ENCODE measurements at regions not wholly inside any gene's neighbourhood (a gene's known extent, or its start where the extent isn't known, plus 50 kb on each side); places are given as distances from the start of the nearest gene placed in this dataset.

DNA sequence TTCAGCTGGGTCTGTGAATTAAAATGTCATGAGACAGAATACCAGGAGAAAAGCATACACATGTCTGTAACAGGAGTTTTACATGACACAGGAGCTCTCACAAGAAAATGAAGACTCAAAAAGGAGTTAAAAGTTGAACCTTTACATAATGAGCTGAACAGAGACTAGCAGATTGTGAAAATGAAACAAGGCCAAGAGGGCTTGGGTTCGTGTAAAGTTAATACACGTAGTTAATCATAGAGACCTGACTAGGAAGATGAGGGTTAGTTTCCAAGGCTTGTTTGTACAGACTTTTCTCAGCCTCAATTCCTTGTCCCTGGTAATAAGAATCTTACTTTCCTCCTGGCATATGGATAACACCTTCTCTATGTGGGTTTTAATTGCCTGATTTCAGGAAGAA lies 1294.0 kb downstream of the MAT2B start:
- no peak for TF ChIP-seq CTCF (IDR thresholded peaks at IDR 0.05; ENCODE audit: low read depth, low read length)
- no peaks in the 10 kb centered on the region for H3K9me3 ChIP-seq (ENCODE audit: low read depth)
- no peaks in the 10 kb centered on the region for H3K36me3 ChIP-seq
- no peak for DNase-seq (ENCODE audit: low read depth in 1 of 2, low spot score in 1 of 2)
- no peaks in the 10 kb centered on the region for H3K4me1 ChIP-seq (ENCODE audit: low read depth)
- H3K27me3 ChIP-seq, result no peaks in the 10 kb centered on the region
- H3K27ac ChIP-seq, result no peak overlapping the region
- no peak overlapping the region for H3K4me3 ChIP-seq

DNA sequence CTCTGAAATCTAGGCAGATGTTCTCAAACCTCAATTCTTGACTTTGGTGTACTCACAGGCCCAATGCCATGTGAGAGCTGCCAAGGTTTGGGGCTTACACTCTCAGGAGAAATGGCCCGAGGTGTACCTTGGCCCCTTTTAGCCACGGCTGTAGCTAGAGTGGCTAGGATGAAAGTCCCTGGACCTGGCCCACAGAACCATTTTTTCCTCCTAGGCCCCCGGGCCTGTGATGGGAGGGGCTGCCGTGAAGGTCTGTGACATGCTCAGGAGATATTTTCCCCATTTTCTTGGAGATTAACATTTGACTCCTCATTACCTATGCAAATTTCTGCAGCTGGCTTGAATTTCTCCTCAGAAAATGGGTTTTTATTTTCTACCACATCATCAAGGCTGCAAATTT lies 1296.5 kb downstream of the MAT2B start:
- Histone ChIP-seq H3K9me3 (ENCODE audit: low read depth) (no peaks in the 10 kb centered on the region), H3K27ac (no peak overlapping the region), H3K4me3 (no peak overlapping the region), H3K27me3 (no peaks in the 10 kb centered on the region), H3K4me1 (ENCODE audit: low read depth) (no peaks in the 10 kb centered on the region), H3K36me3 (no peaks in the 10 kb centered on the region)
- no peak for TF ChIP-seq CTCF (IDR thresholded peaks at IDR 0.05; ENCODE audit: low read depth, low read length)
- no peak for DNase-seq (ENCODE audit: low read depth in 1 of 2, low spot score in 1 of 2)

DNA sequence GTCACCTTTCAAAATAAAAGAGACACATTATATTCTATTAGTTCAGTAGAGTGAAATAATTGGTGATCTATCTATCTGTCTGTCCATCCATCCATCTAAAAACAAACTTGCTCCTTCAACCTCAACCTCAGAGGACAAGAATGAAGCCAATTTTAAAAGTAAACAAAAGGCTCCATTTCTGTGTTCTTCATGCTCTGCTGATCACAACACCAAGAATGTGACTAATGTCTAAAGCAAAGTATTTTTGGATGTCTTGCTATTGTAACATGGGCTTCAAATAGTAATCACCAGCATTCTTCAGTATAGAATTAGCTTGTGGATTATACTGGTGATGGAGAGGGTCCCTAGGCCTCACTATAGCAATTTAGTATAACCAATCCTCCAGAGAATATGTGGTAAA lies 1304.4 kb downstream of the MAT2B start:
- Histone ChIP-seq H3K36me3 (no peaks in the 10 kb centered on the region), H3K4me3 (no peak overlapping the region), H3K27me3 (no peaks in the 10 kb centered on the region), H3K27ac (no peak overlapping the region), H3K4me1 (ENCODE audit: low read depth) (no peaks in the 10 kb centered on the region), H3K9me3 (ENCODE audit: low read depth) (no peaks in the 10 kb centered on the region)
- DNase-seq (ENCODE audit: low read depth in 1 of 2, low spot score in 1 of 2), result no peak
- no peak for TF ChIP-seq CTCF (IDR thresholded peaks at IDR 0.05; ENCODE audit: low read depth, low read length)

DNA sequence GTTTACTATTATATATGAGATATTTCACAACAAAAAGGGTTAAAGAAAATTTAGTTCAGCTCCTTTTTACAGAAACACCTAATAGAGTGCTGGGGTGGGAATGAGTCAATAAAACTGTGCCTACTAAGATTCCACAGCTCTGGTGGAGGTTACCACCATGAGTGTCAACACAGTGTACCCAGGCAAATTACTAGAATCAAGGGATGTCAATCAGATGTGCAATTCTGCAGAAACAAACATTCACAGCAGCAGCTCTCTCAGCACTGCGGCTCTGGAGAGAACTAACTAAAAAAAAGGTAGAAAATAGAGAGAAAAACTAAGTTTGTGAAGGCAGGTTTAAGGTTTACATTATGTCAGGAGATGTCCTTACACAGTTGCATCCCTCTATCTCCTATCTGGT lies 1313.0 kb downstream of the MAT2B start:
- Histone ChIP-seq H3K27ac (no peak overlapping the region), H3K36me3 (no peaks in the 10 kb centered on the region), H3K9me3 (ENCODE audit: low read depth) (no peaks in the 10 kb centered on the region), H3K4me1 (ENCODE audit: low read depth) (no peaks in the 10 kb centered on the region), H3K27me3 (no peaks in the 10 kb centered on the region), H3K4me3 (no peak overlapping the region)
- TF ChIP-seq CTCF (IDR thresholded peaks at IDR 0.05; ENCODE audit: low read depth, low read length), result no peak
- DNase-seq (ENCODE audit: low read depth in 1 of 2, low spot score in 1 of 2), result no peak

DNA sequence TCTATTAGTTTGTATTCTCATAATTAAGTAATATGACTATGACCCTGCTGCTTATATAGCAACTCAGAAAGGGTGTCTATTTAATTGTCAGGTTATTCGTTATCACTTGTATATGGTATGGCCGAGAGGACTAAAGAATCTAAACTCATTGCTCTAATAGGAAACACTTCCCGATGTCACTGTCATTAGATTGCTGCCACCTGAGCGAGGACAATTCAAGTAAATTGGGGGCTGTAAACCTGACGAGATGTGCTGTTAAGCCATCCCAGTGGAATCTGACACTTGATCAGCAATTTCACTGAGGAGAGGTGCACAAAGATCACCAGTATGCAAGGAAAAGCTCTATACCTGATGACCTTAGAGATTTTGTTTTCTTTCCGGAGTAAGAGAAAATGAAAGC lies 1319.3 kb downstream of the MAT2B start:
- Histone ChIP-seq H3K4me3 (no peak overlapping the region), H3K27ac (no peak overlapping the region), H3K36me3 (no peaks in the 10 kb centered on the region), H3K27me3 (no peaks in the 10 kb centered on the region), H3K9me3 (ENCODE audit: low read depth) (no peaks in the 10 kb centered on the region), H3K4me1 (ENCODE audit: low read depth) (no peaks in the 10 kb centered on the region)
- TF ChIP-seq CTCF (IDR thresholded peaks at IDR 0.05; ENCODE audit: low read depth, low read length), result no peak
- DNase-seq (ENCODE audit: low read depth in 1 of 2, low spot score in 1 of 2), result no peak

DNA sequence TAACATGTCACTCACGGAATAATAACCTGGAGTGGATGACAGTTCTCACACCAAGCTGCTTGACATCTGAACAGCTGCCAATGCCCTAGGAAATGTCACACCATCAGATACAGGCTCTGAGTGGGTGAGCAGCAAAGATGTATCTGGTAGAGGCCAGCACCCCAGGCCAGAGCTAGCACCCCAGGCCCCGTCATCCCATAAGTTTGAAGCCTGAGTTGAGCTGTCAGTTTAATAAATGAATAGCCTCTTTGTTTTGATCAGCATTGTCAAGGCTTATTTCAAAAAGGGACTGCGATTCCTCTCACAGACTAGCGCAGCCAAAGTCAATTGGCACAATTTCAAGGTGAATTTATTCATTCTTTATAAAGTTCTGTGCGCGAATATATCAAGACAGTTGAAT lies 1327.1 kb downstream of the MAT2B start:
- Histone ChIP-seq H3K27ac (no peak overlapping the region), H3K27me3 (no peaks in the 10 kb centered on the region), H3K9me3 (ENCODE audit: low read depth) (no peaks in the 10 kb centered on the region), H3K4me3 (no peak overlapping the region), H3K36me3 (no peaks in the 10 kb centered on the region), H3K4me1 (ENCODE audit: low read depth) (peaks cover 4% of the 10 kb centered on the region)
- no peak for TF ChIP-seq CTCF (IDR thresholded peaks at IDR 0.05; ENCODE audit: low read depth, low read length)
- DNase-seq (ENCODE audit: low read depth in 1 of 2, low spot score in 1 of 2), result no peak

All from cardiac muscle cell (in vitro differentiated cells and primary cell).